SK-N-SH treated with all-trans-retinoic acid at 6 μM for 48 hours (cell line): ENCODE measurements at regions not wholly inside any gene's neighbourhood (a gene's known extent, or its start where the extent isn't known, plus 50 kb on each side); places are given as distances from the start of the nearest gene placed in this dataset.

ENCODE experiments used
- ATAC-seq: fragments of 200-7000 bp; cut with Tn5 transposase; 3 replicates; pipeline ENCODE4 v1.9.1; 2020; ENCODE audit warnings: mild to moderate bottlenecking, moderate library complexity
- ARNTL ChIP-seq: fragments of 450-650 bp; formaldehyde crosslinking; IDR thresholded peaks from 2 replicates; pipeline ENCODE4 v1.5.0; 2020; ENCODE audit warnings: low read depth, mild to moderate bottlenecking, moderate library complexity, borderline replicate concordance
- BACH2 ChIP-seq: fragments of 250-450 bp; sonication (Bioruptor Pico); IDR thresholded peaks from 2 replicates; pipeline ENCODE4 v1.9.0; 2021; ENCODE audit warnings: mild to moderate bottlenecking, borderline replicate concordance
- CSDC2 ChIP-seq: fragments of 250-450 bp; sonication (Bioruptor Pico); IDR thresholded peaks from 2 replicates; pipeline ENCODE4 v1.5.0; 2020; ENCODE audit warnings: mild to moderate bottlenecking, moderate library complexity
- ESRRG ChIP-seq: fragments of 250-450 bp; sonication (Bioruptor Pico); IDR thresholded peaks from 2 replicates; pipeline ENCODE4 v1.6.1; 2021; ENCODE audit warnings: mild to moderate bottlenecking
- GLIS3 ChIP-seq: fragments of 250-450 bp; sonication (Bioruptor Pico); IDR thresholded peaks from 2 replicates; pipeline ENCODE4 v1.5.0; 2020; ENCODE audit warnings: mild to moderate bottlenecking, moderate library complexity
- ISL1 ChIP-seq: fragments of 250-450 bp; sonication (Bioruptor Pico); IDR thresholded peaks from 2 replicates; pipeline ENCODE4 v2.1.2; 2022; ENCODE audit warnings: mild to moderate bottlenecking, moderate library complexity
- OSR1 ChIP-seq: fragments of 250-450 bp; sonication (Bioruptor Pico); IDR thresholded peaks from 2 replicates; pipeline ENCODE4 v1.8.0; 2022; ENCODE audit warnings: moderate library complexity, mild to moderate bottlenecking, inconsistent platforms
- PPARA ChIP-seq: fragments of 250-450 bp; sonication (Bioruptor Pico); IDR thresholded peaks from 2 replicates; pipeline ENCODE4 v1.5.0; 2020; ENCODE audit warnings: mild to moderate bottlenecking, borderline replicate concordance
- RARB ChIP-seq: fragments of 250-450 bp; sonication (Bioruptor Pico); IDR thresholded peaks from 2 replicates; pipeline ENCODE4 v1.8.0; 2021; ENCODE audit warnings: mild to moderate bottlenecking, moderate library complexity
- SNAI2 ChIP-seq: fragments of 250-450 bp; sonication (Bioruptor Pico); IDR thresholded peaks from 2 replicates; pipeline ENCODE4 v1.5.0; 2020; ENCODE audit warnings: mild to moderate bottlenecking, moderate library complexity
- TCF4 ChIP-seq: fragments of 250-450 bp; sonication (Bioruptor Pico); IDR thresholded peaks from 2 replicates; pipeline ENCODE4 v1.8.0; 2021; ENCODE audit warnings: mild to moderate bottlenecking, moderate library complexity, borderline replicate concordance
- TOX ChIP-seq: fragments of 250-450 bp; sonication (Bioruptor Pico); IDR thresholded peaks from 2 replicates; pipeline ENCODE4 v1.8.0; 2021; ENCODE audit warnings: mild to moderate bottlenecking, moderate library complexity, borderline replicate concordance
- ZC3H10 ChIP-seq: fragments of 250-450 bp; sonication (Bioruptor Pico); IDR thresholded peaks from 2 replicates; pipeline ENCODE4 v1.5.1; 2021; ENCODE audit warnings: mild to moderate bottlenecking, moderate library complexity
- ZFP3 ChIP-seq: fragments of 250-450 bp; sonication (Bioruptor Pico); IDR thresholded peaks from 2 replicates; pipeline ENCODE4 v1.5.0; 2020; ENCODE audit warnings: mild to moderate bottlenecking, moderate library complexity
- ZNF565 ChIP-seq: fragments of 450-650 bp; formaldehyde crosslinking; conservative IDR thresholded peaks from 2 replicates; pipeline ENCODE4 v1.5.0; 2020; ENCODE audit warnings: low read depth, mild to moderate bottlenecking, moderate library complexity
- ZNF8 ChIP-seq: fragments of 450-650 bp; formaldehyde crosslinking; IDR thresholded peaks from 2 replicates; pipeline ENCODE4 v1.5.0; 2020; ENCODE audit warnings: mild to moderate bottlenecking, moderate library complexity
- TF ChIP-seq, protein P1 (sequence below): fragments of 250-450 bp; sonication (Bioruptor Pico); IDR thresholded peaks from 2 replicates; pipeline ENCODE4 v1.5.0; 2020; ENCODE audit warnings: mild to moderate bottlenecking, moderate library complexity
- TF ChIP-seq, protein P2 (sequence below): fragments of 250-450 bp; sonication (Bioruptor Pico); IDR thresholded peaks from 2 replicates; pipeline ENCODE4 v1.8.0; 2020; ENCODE audit warnings: mild to moderate bottlenecking, moderate library complexity, borderline replicate concordance
- TF ChIP-seq, protein P3 (sequence below): fragments of 250-450 bp; sonication (Bioruptor Pico); IDR thresholded peaks from 2 replicates; pipeline ENCODE4 v1.8.0; 2021; ENCODE audit warnings: low read depth, mild to moderate bottlenecking, moderate library complexity, borderline replicate concordance

DNA sequence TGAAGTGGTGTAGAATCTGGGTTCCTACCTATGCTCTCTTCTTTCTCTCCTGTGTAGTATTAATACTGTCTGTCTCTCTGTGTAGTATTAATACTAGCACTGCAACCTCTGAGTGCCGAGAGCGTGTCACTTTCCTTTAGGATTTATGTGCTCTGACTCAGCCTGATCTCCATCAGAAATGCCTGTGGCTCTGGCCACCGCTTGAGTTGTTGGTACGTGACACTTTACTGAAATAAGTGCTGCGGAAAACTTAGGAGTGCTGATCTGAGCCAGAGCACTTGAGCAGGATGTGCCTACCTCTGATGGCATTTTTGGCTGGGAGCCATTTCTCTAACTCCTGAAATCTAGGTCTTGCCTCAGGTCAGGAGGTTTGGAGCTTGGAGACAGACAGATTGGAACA lies 807.4 kb downstream of the SQOR start:
- no peak for ATAC-seq
- TF ChIP-seq SNAI2 (CRISPR knock-in tag), result no peak
- peak; percentile 87 for TF ChIP-seq ZFP3 (CRISPR knock-in tag)
- TF ChIP-seq ISL1 (CRISPR knock-in tag), result peak; percentile 79
- TF ChIP-seq, protein P1, sequence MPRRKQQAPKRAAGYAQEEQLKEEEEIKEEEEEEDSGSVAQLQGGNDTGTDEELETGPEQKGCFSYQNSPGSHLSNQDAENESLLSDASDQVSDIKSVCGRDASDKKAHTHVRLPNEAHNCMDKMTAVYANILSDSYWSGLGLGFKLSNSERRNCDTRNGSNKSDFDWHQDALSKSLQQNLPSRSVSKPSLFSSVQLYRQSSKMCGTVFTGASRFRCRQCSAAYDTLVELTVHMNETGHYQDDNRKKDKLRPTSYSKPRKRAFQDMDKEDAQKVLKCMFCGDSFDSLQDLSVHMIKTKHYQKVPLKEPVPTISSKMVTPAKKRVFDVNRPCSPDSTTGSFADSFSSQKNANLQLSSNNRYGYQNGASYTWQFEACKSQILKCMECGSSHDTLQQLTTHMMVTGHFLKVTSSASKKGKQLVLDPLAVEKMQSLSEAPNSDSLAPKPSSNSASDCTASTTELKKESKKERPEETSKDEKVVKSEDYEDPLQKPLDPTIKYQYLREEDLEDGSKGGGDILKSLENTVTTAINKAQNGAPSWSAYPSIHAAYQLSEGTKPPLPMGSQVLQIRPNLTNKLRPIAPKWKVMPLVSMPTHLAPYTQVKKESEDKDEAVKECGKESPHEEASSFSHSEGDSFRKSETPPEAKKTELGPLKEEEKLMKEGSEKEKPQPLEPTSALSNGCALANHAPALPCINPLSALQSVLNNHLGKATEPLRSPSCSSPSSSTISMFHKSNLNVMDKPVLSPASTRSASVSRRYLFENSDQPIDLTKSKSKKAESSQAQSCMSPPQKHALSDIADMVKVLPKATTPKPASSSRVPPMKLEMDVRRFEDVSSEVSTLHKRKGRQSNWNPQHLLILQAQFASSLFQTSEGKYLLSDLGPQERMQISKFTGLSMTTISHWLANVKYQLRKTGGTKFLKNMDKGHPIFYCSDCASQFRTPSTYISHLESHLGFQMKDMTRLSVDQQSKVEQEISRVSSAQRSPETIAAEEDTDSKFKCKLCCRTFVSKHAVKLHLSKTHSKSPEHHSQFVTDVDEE (CRISPR knock-in tag), result no peak
- no peak for TF ChIP-seq CSDC2
- no peak for TF ChIP-seq ZC3H10 (CRISPR knock-in tag)
- no peak for TF ChIP-seq ZNF565 (CRISPR knock-in tag)
- TF ChIP-seq, protein P2, sequence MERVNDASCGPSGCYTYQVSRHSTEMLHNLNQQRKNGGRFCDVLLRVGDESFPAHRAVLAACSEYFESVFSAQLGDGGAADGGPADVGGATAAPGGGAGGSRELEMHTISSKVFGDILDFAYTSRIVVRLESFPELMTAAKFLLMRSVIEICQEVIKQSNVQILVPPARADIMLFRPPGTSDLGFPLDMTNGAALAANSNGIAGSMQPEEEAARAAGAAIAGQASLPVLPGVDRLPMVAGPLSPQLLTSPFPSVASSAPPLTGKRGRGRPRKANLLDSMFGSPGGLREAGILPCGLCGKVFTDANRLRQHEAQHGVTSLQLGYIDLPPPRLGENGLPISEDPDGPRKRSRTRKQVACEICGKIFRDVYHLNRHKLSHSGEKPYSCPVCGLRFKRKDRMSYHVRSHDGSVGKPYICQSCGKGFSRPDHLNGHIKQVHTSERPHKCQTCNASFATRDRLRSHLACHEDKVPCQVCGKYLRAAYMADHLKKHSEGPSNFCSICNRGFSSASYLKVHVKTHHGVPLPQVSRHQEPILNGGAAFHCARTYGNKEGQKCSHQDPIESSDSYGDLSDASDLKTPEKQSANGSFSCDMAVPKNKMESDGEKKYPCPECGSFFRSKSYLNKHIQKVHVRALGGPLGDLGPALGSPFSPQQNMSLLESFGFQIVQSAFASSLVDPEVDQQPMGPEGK (CRISPR knock-in tag), result no peak

DNA sequence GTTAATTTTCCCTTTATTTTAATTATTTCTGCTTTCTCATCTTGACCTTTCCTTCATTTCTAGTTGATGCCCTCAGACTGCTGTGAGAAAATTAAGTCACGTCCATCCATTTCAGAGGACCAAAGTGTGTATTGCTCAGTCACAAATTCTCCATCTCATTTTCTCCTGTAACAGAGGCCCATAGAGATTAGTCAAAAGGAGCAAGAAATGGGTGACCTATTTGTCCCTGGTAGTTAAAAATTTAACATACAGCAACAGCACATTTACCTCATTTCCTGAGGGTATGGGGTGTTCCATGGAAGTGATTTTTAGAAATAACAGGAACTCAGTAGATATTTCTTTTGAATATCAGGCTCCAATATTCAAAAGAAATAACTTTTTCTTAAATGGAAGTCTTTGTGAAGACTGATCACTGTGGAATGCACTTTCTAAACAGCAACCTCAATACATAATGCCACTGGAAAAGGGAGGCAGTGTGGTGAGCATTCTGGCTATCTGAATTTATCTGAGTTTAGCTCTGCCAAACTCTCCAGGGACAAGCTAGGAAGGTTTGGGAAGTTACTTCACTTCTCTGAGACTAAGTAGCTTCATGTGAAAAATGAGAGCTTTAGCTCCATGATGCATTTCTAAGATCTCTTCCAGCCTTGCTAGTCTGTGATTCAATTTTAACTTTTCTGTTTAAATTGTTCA lies 808.2 kb downstream of the SQOR start:
- TF ChIP-seq ISL1 (CRISPR knock-in tag), result peak; percentile 36; the same call in 1 of the 2 replicates
- no peak for TF ChIP-seq ZNF8 (CRISPR knock-in tag)
- ATAC-seq, result no peak

DNA sequence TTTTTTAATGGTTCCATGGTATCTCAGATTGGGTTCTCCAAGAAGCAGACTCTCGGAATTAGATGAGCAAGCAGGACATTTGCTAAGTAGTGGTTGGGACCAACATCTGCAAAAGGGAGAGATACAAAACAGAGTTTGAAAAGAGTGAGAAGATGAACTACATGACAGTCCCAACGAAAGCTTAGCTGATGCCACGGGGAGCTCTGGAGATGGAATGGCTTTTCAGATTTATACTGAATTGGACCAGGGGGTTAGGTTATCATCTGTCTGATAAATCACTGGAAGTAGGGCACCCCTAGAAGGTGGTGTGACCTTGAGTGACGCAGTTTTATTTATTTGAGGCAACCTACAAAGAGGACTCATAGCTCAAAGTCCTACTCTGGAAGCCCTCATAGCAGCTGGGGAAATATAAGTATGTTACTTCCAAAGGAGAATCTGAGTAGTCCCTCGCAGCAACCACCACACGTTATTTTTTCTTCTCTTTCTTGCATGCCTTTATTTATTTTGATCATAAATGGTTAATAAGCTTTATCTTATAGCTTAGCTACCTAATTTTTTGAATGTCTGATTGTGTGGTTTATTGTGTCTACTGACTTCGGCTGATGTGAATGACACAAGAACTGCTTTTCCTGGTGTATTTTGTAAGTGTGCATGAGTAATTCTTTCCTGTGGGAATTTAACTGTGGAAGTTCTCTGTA lies 815.4 kb downstream of the SQOR start:
- no peak for ATAC-seq

DNA sequence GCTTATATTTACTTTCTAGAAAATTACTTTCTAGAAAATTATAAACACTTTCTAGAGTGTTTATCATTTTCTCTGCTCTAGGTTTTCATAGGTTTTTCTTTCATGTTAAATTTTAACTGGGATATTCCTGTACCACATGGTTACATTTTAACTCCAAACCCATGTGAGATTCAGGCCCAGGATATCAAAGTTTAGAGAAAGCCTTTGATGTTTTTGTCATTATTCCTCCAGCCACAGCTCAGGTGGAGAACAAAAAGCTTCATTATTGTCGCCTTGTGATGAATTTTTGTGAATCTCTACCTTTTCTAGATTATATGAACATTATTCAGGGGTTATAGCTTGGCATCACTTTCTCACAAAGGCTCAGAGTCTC lies 816.0 kb downstream of the SQOR start:
- no peak for ATAC-seq
- TF ChIP-seq GLIS3 (CRISPR knock-in tag) (no peak), RARB (CRISPR knock-in tag) (no peak), ESRRG (no peak), TOX (no peak), BACH2 (CRISPR knock-in tag) (no peak), ZC3H10 (CRISPR knock-in tag) (no peak), ZFP3 (CRISPR knock-in tag) (no peak)
- TF ChIP-seq, protein P2 (CRISPR knock-in tag), result no peak
- TF ChIP-seq, all 23 proteins: peak for 0

More for the DNA sequence above, 815.4 kb downstream of the SQOR start:
- TF ChIP-seq PPARA (CRISPR knock-in tag) (no peak), ZNF8 (CRISPR knock-in tag) (no peak), ZFP3 (CRISPR knock-in tag) (no peak)

DNA sequence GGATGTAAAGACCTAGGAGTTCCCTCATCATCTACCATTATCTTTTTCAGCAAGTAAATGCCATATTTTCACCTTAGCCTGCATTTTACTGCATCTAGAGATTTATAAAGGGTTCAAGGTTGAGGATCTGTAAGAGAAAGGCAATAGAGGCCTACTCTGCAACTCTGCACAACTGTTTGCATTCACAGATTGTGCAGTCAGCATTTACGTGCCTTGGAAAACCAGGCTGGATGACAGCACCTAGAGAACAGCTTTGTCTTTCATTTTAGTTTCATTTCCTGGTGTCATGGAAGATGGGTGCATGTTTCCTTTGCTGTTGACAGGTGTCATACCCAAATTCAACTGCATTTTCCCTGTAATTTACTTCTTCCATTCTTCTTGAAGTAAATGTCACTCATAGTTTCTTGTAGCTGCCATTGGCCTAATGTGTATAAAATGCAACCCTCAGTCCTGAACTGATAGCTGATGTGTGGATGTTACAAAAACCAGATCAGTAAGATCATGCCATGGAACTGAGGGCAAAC lies 817.5 kb downstream of the SQOR start:
- no peak for ATAC-seq
- TF ChIP-seq, protein P3, sequence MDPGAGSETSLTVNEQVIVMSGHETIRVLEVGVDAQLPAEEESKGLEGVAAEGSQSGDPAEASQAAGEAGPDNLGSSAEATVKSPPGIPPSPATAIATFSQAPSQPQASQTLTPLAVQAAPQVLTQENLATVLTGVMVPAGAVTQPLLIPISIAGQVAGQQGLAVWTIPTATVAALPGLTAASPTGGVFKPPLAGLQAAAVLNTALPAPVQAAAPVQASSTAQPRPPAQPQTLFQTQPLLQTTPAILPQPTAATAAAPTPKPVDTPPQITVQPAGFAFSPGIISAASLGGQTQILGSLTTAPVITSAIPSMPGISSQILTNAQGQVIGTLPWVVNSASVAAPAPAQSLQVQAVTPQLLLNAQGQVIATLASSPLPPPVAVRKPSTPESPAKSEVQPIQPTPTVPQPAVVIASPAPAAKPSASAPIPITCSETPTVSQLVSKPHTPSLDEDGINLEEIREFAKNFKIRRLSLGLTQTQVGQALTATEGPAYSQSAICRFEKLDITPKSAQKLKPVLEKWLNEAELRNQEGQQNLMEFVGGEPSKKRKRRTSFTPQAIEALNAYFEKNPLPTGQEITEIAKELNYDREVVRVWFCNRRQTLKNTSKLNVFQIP (CRISPR knock-in tag), result no peak
- TF ChIP-seq RARB (CRISPR knock-in tag) (no peak), TCF4 (CRISPR knock-in tag) (no peak), CSDC2 (no peak), ZNF565 (CRISPR knock-in tag) (no peak), ARNTL (CRISPR knock-in tag) (no peak), SNAI2 (CRISPR knock-in tag) (no peak), OSR1 (no peak), ZC3H10 (CRISPR knock-in tag) (no peak)
- TF ChIP-seq, protein P1 (CRISPR knock-in tag), result no peak
- TF ChIP-seq, all 23 proteins: peak for 0
